IPS DF 4.7 (cell line): ENCODE measurements at regions not wholly inside any gene's neighbourhood (a gene's known extent, or its start where the extent isn't known, plus 50 kb on each side); places are given as distances from the start of the nearest gene placed in this dataset.

Experiments
- DNase-seq: peaks from one replicate; pipeline ENCODE4 v3.0.0-alpha.2; 2013; ENCODE audit warnings: low spot score; ENCODE audit errors: extremely low read depth

DNA sequence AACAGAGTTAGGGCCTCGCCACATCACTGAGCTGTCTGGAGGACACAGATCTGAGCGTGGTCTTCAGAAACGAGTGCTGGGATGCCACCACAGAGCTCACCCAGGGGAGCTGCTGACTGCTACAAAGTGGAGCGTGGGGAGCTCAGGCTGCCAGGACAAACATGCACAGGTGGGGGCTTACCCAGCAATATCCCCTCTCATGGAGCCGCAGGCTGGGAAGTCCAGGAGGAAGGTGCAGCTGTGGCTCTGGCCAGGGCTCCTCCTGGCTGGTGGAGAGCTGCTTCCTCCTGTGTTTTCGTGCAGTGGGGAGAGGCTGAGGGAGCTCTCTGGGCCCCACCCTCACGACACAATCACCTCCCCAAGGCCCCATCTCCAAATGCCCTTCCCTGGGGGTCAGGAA is 368.6 kb upstream of the IRX4 start:
- no peak for DNase-seq

- DNase-seq: no peak
These were observed 367.7 kb upstream of the IRX4 start for GRCh38 chr5:2250365-2250950.

DNA sequence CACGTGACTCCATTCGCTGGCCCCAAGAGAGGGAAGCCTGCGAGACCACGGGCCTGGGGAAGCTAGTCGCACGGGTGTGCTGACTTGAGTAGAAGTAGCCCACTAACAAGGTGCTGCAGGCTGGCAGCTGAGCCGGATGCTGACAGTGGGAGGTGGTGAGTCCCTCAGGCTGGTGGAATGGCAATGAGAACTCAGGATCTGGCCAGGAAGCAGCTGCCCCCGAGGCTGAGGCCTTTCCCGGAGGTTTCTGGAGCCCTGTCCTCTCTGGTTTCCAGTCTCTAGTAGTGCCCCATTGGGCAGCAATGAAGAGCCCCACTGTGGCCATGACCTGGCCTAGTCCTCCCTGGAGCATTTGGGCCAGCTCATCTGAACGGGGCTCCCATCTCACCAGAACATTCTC is 366.7 kb upstream of the IRX4 start:
- DNase-seq: no peak

GRCh38 chr5:2249026-2249425 is 366.3 kb upstream of the IRX4 start:
- DNase-seq: no peak

DNA sequence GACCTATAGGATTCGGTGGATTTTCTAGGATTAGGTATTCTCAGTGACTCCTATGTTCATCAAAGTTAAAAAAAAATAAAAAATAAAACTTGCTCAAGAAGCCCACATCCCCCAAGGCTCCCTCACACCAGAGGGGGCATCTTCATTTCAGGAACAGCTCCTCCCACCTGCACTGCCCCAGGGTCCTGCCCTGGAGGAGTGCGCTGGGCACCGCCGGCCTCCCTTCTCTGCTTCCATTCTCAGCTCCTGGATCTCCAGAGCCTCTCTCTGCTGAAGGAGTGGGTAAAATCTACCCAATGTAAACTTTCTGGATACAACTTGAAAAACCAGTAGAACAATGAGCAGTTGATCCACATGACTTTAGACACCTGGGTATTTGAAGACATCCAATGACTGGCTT is 359.8 kb upstream of the IRX4 start:
- DNase-seq: no peak

- no peak for DNase-seq
These were observed 359.1 kb upstream of the IRX4 start for GRCh38 chr5:2241842-2242241.

GRCh38 chr5:2240118-2240904 is 357.6 kb upstream of the IRX4 start:
- DNase-seq: no peak

- DNase-seq: no peak
These were observed 356.6 kb upstream of the IRX4 start for GRCh38 chr5:2239201-2239910.

DNA sequence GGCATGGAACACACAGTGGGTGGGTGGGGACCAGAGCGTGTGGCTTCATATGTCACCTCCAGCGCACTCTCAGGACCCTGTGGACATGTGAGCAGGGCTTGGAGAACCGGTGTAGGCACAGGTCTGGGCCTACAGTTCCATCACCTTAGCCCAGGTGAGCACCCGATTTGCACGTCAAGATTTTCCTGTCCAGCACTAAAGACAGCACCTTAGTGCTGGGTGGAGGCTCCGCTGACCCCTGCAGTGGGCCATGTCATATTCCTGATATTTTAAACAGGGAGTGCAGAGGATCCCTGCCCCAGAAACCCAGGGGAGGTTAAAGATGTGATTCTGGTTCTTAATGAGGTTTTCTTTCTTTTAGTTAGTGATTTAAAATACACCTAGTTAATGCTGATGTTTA is 356.0 kb upstream of the IRX4 start:
- DNase-seq: no peak

DNA sequence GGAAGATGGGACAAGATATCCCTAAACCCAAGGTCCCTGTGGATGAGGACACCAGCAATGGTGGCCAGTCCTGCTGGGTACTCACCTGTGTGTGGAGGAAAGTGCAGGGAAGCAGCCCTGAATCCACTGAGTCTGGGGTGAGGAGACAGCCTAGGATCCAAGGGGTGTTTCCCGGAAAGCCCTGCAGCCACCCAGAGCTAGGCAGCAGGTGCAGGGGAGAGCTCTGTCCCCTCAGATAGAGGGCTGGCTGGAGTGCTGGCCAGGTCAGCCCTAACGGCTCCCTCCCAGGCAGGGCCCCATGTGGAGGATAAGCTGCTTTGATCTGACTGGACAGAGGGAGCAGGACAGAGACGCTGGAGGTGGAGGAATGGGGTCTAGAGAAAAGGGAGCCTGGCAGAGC is 344.7 kb upstream of the IRX4 start:
- DNase-seq: no peak

- DNase-seq: no peak
These were observed 342.0 kb upstream of the IRX4 start for GRCh38 chr5:2224689-2225088.

DNA sequence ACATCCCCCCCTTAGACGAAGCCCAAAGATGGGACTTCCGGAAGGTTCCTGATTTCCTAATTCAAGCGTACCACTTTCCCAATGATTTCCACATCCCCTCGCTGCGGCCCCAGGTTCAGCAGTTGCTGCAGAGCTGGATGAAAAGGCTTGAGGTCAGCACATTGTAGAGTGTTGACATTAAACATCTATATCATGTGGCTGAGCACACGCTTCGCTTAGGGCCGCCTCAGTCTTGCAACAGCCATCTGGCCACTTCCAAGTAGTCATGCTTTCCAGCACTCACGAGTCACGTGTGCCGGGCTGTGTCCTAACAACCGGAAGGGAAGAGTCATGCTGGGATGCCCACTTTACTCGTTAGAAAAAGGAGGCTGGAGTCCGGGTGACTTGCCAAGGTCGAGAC is 340.6 kb upstream of the IRX4 start:
- no peak for DNase-seq

DNA sequence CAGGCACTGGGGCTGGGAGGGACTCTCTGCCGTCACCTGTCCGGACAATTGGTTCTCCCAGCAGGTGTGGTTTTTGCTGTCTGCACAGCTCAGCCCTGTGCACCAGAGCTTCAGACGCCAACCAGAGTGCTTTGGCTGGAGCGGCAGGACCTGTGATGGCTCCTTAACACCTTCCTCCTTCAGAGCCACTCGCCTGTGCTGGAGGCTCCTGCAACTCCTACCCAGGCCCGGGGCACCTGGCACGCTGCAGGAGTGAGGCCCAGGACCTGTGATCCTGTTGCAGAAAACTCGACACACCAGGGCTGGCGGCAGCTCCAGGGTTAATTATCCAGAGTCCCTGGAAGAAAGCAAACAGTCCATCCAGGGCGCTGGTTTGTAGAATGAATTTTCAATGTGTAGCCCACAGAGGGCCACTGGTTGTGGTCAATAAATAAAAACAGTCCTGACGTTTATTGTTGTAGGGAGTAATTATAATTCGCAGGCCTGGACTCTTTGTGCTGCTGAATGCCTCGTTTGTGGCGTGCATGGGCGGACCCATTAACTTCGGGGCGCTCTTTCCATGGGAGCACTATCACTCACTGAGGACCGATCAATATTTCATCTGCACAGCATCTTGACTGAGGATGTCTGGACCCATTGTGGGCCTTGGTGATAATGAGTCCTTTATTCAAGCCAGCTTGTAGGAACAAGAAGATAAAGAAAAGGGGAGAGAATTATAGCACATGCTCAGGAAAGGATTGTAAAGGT is 339.7 kb upstream of the IRX4 start:
- DNase-seq: no peak

DNA sequence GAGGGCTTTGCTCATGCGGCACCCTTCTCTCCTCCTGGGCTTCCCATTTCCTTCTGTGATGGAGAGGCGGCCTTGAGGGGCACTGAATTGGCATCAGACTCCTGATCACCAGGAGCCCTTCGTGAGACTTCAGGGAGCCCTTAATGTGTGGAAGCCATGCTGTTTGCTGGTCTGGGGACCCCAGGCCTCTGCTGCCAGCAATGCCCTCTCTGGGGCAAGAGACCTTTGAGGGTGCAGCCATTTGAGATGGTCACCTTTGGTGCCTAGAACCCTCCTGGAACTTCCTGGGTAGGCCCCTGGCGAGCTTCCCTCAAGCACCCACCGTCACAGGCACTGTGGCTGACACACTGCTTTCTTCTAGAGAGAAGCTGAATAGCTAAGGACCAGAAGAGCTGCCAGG is 338.7 kb upstream of the IRX4 start:
- DNase-seq: no peak

- DNase-seq: no peak
These were observed 338.0 kb upstream of the IRX4 start for GRCh38 chr5:2220741-2221140.

- no peak for DNase-seq
These were observed 336.5 kb upstream of the IRX4 start for GRCh38 chr5:2219149-2219776.

DNA sequence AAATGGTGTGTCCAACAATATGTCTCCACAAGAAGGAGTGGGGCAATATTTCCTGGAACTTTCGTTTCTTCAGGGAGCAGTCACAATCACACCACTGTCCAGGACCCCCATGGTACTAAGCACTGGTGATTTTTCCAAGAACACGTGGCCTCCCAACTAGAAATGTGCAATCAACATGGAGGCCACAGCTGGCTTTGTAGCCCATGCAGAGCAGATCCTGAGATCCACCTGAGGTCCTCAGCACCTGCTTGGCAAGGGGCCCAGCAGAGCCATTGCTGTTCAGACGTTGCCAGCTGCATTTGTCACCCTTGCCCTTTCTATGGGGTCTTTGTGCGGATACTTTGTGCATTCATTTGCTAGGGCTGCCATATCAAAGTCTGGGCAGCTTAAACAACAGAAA is 334.5 kb upstream of the IRX4 start:
- no peak for DNase-seq

GRCh38 chr5:2214910-2215590 is 332.3 kb upstream of the IRX4 start:
- no peak for DNase-seq

DNA sequence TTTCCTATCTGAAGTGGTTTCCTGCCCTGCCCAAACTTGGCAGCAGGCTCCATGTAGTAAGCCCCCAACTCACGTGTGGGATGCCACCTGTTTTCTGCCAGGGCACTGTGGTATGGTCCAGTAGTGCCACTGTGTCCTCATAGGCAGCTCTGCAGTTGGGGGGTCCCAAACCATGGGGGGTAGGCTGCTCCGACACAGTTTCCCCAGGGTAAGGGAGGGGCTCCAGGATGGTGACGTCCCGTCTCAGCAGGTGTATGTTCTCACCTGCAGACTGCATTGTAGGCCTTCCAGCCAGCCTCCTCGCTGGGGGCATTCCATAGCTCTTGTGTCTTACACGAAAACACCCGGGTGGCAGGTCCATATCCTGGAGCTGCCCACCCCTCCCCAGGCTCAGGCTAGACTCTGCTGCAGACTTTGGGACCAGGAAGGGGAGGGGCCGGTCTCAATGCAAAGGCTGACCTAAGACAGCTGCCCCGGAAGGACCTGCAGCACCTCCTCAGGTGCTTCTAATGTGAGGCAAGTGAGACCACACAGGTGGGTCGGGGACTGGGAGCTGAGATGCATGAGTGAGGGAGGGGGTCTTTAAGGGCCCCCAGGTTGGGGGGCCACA is 330.5 kb upstream of the IRX4 start:
- no peak for DNase-seq

GRCh38 chr5:2212481-2212880 is 329.8 kb upstream of the IRX4 start:
- DNase-seq: no peak

DNA sequence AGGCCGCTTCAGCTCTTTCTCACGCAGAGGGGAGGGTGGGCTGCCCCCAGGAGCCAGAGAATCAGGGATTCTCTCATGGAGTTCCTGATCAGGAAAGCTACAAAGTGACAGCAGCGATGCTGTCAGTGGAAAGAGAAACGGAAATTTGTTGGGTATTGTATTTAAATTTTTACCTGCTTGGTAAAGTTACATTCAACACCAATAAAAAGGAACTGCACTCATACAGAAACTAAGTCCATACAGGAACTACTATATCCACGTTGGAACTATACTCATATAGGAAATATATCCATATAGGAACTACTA is 325.5 kb upstream of the IRX4 start:
- DNase-seq: no peak
